Upper lobe of left lung (tissue), 4 donors: ENCODE measurements at regions not wholly inside any gene's neighbourhood (a gene's known extent, or its start where the extent isn't known, plus 50 kb on each side); places are given as distances from the start of the nearest gene placed in this dataset.
"Not testable (repeated sequence)": the region's sequence is repeated elsewhere in the genome, so short reads cannot be mapped to it uniquely, and the experiment has no call there.

Experiments
- CTCF ChIP-seq, 6 experiments: fragments of 450-650 bp in 4 of 6; fragments of 200-600 bp in 2 of 6; sonication (generic) in 2 of 6; IDR thresholded peaks; one replicate each; pipeline ENCODE4 v1.5.1; 2016 to 2019; ENCODE audit warnings: antibody characterized with exemption in 6 of 6
- EP300 ChIP-seq, 4 donors: sonication (generic); formaldehyde crosslinking; IDR thresholded peaks; one replicate each; pipeline ENCODE4 v1.5.1; 2017; ENCODE audit warnings: antibody characterized with exemption in 4 of 4, control low read depth in 2 of 4
- POLR2A ChIP-seq, 4 donors: fragments of 450-650 bp; IDR thresholded peaks; one replicate each; pipeline ENCODE4 v1.5.1; 2016 to 2017; ENCODE audit warnings: antibody characterized with exemption in 4 of 4, mild to moderate bottlenecking in 2 of 4

GRCh38 chr13:43969919-43970318, 90.2 kb downstream of the LACC1 start:
- TF ChIP-seq CTCF, EP300, POLR2A (IDR thresholded peaks at IDR 0.05): not testable (repeated sequence)
